Stimulated activated naive B cell treated with anti-CD40 and anti-IgM and Interleukin-4, amounts not matched to agents 10 μg/mL and 1 μg/mL and 100 μg/mL, for 72 hours (primary cell): ENCODE measurements at regions not wholly inside any gene's neighbourhood (a gene's known extent, or its start where the extent isn't known, plus 50 kb on each side); places are given as distances from the start of the nearest gene placed in this dataset.

ENCODE experiments used
- ATAC-seq, 2 donors: fragments of 150-1000 bp; cut with Tn5 transposase; replicated peaks; 2 replicates each; pipeline ENCODE4 v1.10.0; 2021; ENCODE audit warnings: moderate library complexity in 1 of 2
- DNase-seq: peaks from one replicate; pipeline ENCODE4 v3.0.0; 2021
- H3K27ac Mint-ChIP-seq: one replicate; pipeline ENCODE4 v1.8.0; 2022; ENCODE audit warnings: mild to moderate bottlenecking, mixed read lengths
- H3K27me3 Mint-ChIP-seq, 2 donors: one replicate each; pipeline ENCODE4 v1.8.0; 2022; ENCODE audit warnings: mixed read lengths in 2 of 2
- H3K36me3 Mint-ChIP-seq, 2 donors: one replicate each; pipeline ENCODE4 v1.8.0; 2022; ENCODE audit warnings: mixed read lengths in 2 of 2, mild to moderate bottlenecking in 1 of 2
- H3K4me1 Mint-ChIP-seq, 2 donors: one replicate each; pipeline ENCODE4 v1.8.0; 2022; ENCODE audit warnings: mixed read lengths in 2 of 2, mild to moderate bottlenecking in 1 of 2
- H3K4me3 Mint-ChIP-seq, 2 donors: one replicate each; pipeline ENCODE4 v1.8.0; 2022; ENCODE audit warnings: mild to moderate bottlenecking in 2 of 2, mixed read lengths in 2 of 2, moderate library complexity in 1 of 2
- H3K9me3 Mint-ChIP-seq, 2 donors: one replicate each; pipeline ENCODE4 v1.8.0; 2022; ENCODE audit warnings: mixed read lengths in 2 of 2, mild to moderate bottlenecking in 1 of 2

DNA sequence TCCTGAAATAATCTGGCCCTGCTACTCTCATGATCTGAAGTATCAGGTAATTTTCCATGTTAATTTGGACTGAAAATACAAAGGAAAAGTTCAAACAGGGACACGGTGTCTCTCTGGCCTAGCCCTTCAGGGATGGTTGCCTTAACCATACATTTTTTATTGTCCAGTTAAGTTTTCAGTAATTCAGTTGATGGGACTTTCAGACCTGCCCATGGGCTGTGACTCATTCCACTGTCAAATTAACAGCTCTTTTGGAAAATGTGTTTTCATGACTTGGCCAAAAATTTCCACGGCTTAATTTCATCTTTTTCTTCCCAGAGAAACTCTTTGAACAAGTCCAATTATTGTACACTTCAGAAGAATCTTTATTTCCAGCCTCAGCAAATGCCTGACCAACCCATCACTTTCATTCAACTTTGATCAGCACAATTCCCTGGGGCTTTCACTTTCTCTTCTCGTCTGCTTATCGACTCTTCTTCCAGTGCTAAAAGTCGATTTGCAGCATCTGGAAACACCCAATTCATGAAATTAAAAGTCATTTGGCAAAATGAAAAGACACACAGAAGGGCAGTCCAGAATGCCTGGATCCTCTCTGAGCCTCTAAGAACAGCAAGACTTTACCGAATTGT is 293.9 kb downstream of the RAB28 start:
- ATAC-seq: no peak
- DNase-seq: no peak
- no peak overlapping the region for H3K27ac Mint-ChIP-seq
- H3K36me3 Mint-ChIP-seq: peaks cover 3 to 10% of the 10 kb centered on the region in 2 donors
- no peaks in the 10 kb centered on the region for H3K4me1 Mint-ChIP-seq
- H3K27me3 Mint-ChIP-seq: no peaks in the 10 kb centered on the region
- H3K4me3 Mint-ChIP-seq: no peak overlapping the region
- H3K9me3 Mint-ChIP-seq: peaks cover 7 to 11% of the 10 kb centered on the region in 2 donors

DNA sequence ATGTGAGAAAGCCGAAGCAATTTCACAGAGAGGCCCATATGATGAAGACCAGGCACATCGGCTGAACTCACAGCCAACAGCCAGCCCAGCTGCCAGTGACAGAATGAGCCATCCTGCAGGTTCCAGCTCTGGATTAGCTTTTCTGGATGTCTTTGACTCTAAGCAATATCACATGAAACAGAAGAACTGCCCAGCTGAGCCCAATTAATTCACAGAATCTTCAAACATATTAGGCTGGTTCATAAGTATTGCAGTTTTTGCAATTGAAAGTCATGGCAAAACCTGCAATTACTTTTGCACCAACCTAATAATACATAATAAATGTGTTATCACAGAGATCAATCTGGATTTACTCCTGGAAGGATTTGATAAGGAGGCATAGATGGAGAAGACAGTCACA is 299.9 kb downstream of the RAB28 start:
- Mint-ChIP-seq H3K36me3 (no peaks in the 10 kb centered on the region), H3K4me3 (no peak overlapping the region), H3K27me3 (no peaks in the 10 kb centered on the region), H3K9me3 (peaks cover 0 to 6% of the 10 kb centered on the region in 2 donors), H3K4me1 (no peaks in the 10 kb centered on the region), H3K27ac (no peak overlapping the region)
- no peak for DNase-seq
- no peak for ATAC-seq

DNA sequence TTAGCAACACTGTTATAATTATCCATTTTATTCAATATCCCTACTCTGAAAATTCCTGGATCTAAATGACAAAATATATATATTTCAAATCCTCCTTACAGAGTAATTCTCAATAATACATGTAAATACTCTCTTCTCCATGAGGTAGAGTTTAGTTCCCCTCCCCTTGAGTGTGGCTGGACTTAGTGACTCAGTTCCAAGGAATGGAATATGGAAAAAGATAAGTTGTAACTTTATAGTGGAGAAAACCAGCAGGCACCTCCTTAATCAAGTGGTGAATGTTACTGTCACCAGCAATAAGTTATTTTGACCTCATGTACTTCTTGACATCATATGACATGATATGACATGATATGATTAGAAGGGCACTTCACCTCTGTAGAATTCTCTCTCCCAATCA is 302.0 kb downstream of the RAB28 start:
- no peak for DNase-seq
- H3K4me1 Mint-ChIP-seq: no peaks in the 10 kb centered on the region
- no peak for ATAC-seq
- H3K27ac Mint-ChIP-seq: no peak overlapping the region
- peaks cover 0 to 7% of the 10 kb centered on the region in 2 donors for H3K9me3 Mint-ChIP-seq
- no peak overlapping the region for H3K4me3 Mint-ChIP-seq
- no peaks in the 10 kb centered on the region for H3K27me3 Mint-ChIP-seq
- no peaks in the 10 kb centered on the region for H3K36me3 Mint-ChIP-seq

- peaks cover 0 to 7% of the 10 kb centered on the region in 2 donors for H3K9me3 Mint-ChIP-seq
- H3K27me3 Mint-ChIP-seq: no peaks in the 10 kb centered on the region
- no peaks in the 10 kb centered on the region for H3K4me1 Mint-ChIP-seq
- no peak overlapping the region for H3K4me3 Mint-ChIP-seq
- ATAC-seq: no peak
- no peaks in the 10 kb centered on the region for H3K36me3 Mint-ChIP-seq
- DNase-seq: no peak
- H3K27ac Mint-ChIP-seq: no peak overlapping the region
Measured at GRCh38 chr4:13181681-13182080, 302.5 kb downstream of the RAB28 start.

DNA sequence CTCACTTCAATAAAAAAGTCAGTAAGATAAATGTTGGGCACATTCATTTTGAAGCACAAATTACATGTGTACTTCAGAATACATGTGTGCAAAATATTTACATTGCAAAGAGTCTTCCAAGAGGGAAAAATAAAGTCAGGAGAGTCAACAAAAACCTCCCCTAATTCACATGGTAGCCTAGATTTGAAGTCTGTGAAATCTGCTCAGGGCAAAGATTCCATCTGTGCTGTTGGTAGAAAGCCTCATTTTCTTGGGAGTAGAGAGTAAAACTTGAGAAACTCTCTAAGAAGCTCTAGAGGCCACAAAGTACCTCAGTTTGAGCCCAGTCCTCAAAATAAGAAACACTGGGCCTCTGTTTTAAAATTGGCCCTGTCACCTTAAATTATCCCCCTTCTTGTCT is 303.4 kb downstream of the RAB28 start:
- ATAC-seq (no peak), DNase-seq (no peak)
- Mint-ChIP-seq H3K27me3 (no peaks in the 10 kb centered on the region), H3K4me3 (no peak overlapping the region), H3K4me1 (no peaks in the 10 kb centered on the region), H3K27ac (no peak overlapping the region), H3K9me3 (peaks cover 0 to 5% of the 10 kb centered on the region in 2 donors), H3K36me3 (no peaks in the 10 kb centered on the region)

GRCh38 chr4:13178621-13179020 is 305.5 kb downstream of the RAB28 start:
- H3K9me3 Mint-ChIP-seq: peaks cover 0 to 1% of the 10 kb centered on the region in 2 donors
- no peaks in the 10 kb centered on the region for H3K36me3 Mint-ChIP-seq
- DNase-seq: no peak
- ATAC-seq: no peak
- H3K27ac Mint-ChIP-seq: no peak overlapping the region
- H3K4me3 Mint-ChIP-seq: no peak overlapping the region
- H3K27me3 Mint-ChIP-seq: no peaks in the 10 kb centered on the region
- H3K4me1 Mint-ChIP-seq: no peaks in the 10 kb centered on the region

GRCh38 chr4:13176741-13177142 is 307.4 kb downstream of the RAB28 start:
- H3K9me3 Mint-ChIP-seq: peaks cover 0 to 1% of the 10 kb centered on the region in 2 donors
- ATAC-seq (no peak), DNase-seq (no peak)
- H3K27me3 Mint-ChIP-seq: no peaks in the 10 kb centered on the region
- H3K36me3 Mint-ChIP-seq: no peaks in the 10 kb centered on the region
- peaks cover 0 to 2% of the 10 kb centered on the region in 2 donors for H3K4me1 Mint-ChIP-seq
- H3K27ac Mint-ChIP-seq: no peak overlapping the region
- H3K4me3 Mint-ChIP-seq: no peak overlapping the region

DNA sequence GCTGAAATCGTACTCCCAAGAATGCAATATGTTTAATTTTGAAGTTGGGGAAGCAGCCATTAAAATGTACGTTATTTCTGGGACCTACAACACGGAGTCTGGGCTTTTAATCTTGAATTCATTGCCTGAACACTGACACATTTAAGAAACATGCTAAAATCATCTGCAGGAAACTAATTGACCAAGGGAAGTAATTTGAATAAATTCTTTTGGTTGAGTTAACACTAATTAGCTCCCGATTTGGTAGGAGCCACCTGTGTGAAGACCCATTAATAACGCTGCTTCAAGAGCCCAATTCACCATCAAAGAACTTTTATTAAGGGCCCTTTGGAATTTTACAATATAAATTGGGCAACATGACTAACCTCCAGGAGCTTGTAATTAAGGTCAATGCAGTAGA is 309.2 kb downstream of the RAB28 start:
- no peaks in the 10 kb centered on the region for H3K36me3 Mint-ChIP-seq
- peaks cover 0 to 3% of the 10 kb centered on the region in 2 donors for H3K9me3 Mint-ChIP-seq
- H3K27me3 Mint-ChIP-seq: no peaks in the 10 kb centered on the region
- no peak overlapping the region for H3K27ac Mint-ChIP-seq
- ATAC-seq (no peak), DNase-seq (no peak)
- H3K4me3 Mint-ChIP-seq: no peak overlapping the region
- H3K4me1 Mint-ChIP-seq: peaks cover 0 to 9% of the 10 kb centered on the region in 2 donors

DNA sequence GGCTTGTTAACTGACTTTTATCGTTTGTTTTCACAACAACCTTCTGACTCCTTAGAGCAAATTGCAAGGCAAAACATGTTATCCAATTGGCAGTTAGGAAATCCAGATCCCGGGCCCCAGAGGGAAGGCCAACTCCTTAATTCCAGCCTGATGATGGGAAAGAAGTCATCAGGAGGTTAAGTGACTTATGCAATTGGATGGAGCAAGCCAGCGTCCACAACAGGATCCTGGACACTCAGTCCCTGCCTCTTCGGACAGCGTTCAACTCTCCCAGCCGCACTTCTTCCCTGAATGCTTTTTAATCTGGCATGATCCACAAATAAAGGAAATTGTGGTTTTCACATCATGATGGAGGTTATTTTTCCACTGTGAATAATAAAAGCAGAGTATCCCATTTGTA is 310.1 kb downstream of the RAB28 start:
- Mint-ChIP-seq H3K4me3 (no peak overlapping the region), H3K36me3 (no peaks in the 10 kb centered on the region), H3K27me3 (no peaks in the 10 kb centered on the region)

GRCh38 chr4:13171292-13172057 is 312.7 kb downstream of the RAB28 start:
- ATAC-seq: peak; percentile 85 to 96
- Mint-ChIP-seq H3K27ac (no peak overlapping the region), H3K4me1 (peaks cover 0 to 9% of the 10 kb centered on the region in 2 donors), H3K4me3 (no peak overlapping the region), H3K27me3 (no peaks in the 10 kb centered on the region), H3K36me3 (peaks cover 0 to 2% of the 10 kb centered on the region in 2 donors), H3K9me3 (peaks cover 0 to 4% of the 10 kb centered on the region in 2 donors)
- no peak for DNase-seq

More for the DNA sequence above, 310.1 kb downstream of the RAB28 start:
- H3K9me3 Mint-ChIP-seq: peaks cover 0 to 3% of the 10 kb centered on the region in 2 donors
- peaks cover 0 to 9% of the 10 kb centered on the region in 2 donors for H3K4me1 Mint-ChIP-seq
- no peak for ATAC-seq
- no peak for DNase-seq
- no peak overlapping the region for H3K27ac Mint-ChIP-seq

GRCh38 chr4:13169731-13170525 is 314.2 kb downstream of the RAB28 start:
- H3K4me1 Mint-ChIP-seq: peaks cover 0 to 9% of the 10 kb centered on the region in 2 donors
- DNase-seq (no peak), ATAC-seq (no peak)
- no peak overlapping the region for H3K27ac Mint-ChIP-seq
- H3K4me3 Mint-ChIP-seq: no peak overlapping the region
- H3K36me3 Mint-ChIP-seq: peaks cover 0 to 2% of the 10 kb centered on the region in 2 donors
- no peaks in the 10 kb centered on the region for H3K27me3 Mint-ChIP-seq
- peaks cover 0 to 4% of the 10 kb centered on the region in 2 donors for H3K9me3 Mint-ChIP-seq

DNA sequence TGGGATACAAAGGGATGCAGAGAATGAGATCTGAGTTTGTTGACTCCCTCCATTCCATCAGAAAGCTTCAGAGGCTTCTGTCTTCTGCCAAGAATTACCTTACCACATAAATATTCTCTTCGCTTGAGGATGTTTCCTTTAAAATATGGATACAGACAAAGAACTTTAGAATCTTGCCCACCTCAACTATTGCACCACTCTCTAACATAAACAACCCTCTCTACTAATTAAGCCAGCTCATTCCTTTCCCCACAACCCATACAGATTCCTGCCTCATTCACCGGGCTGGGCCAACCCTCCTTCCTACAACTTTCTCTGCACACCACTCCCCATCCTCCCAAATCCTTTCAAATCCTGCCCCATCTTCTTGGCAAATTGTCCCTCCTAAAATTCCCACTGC is 315.8 kb downstream of the RAB28 start:
- peaks cover 0 to 9% of the 10 kb centered on the region in 2 donors for H3K4me1 Mint-ChIP-seq
- ATAC-seq (no peak), DNase-seq (no peak)
- no peaks in the 10 kb centered on the region for H3K27me3 Mint-ChIP-seq
- H3K27ac Mint-ChIP-seq: no peak overlapping the region
- H3K4me3 Mint-ChIP-seq: no peak overlapping the region
- H3K36me3 Mint-ChIP-seq: peaks cover 0 to 2% of the 10 kb centered on the region in 2 donors
- peaks cover 0 to 4% of the 10 kb centered on the region in 2 donors for H3K9me3 Mint-ChIP-seq

GRCh38 chr4:13166214-13166613 is 317.9 kb downstream of the RAB28 start:
- Mint-ChIP-seq H3K36me3 (peaks cover 0 to 2% of the 10 kb centered on the region in 2 donors), H3K4me1 (peaks cover 0 to under 1% of the 10 kb centered on the region in 2 donors), H3K27me3 (no peaks in the 10 kb centered on the region), H3K4me3 (no peak overlapping the region), H3K27ac (no peak overlapping the region), H3K9me3 (peaks cover 0 to 3% of the 10 kb centered on the region in 2 donors)
- no peak for ATAC-seq
- DNase-seq: no peak

DNA sequence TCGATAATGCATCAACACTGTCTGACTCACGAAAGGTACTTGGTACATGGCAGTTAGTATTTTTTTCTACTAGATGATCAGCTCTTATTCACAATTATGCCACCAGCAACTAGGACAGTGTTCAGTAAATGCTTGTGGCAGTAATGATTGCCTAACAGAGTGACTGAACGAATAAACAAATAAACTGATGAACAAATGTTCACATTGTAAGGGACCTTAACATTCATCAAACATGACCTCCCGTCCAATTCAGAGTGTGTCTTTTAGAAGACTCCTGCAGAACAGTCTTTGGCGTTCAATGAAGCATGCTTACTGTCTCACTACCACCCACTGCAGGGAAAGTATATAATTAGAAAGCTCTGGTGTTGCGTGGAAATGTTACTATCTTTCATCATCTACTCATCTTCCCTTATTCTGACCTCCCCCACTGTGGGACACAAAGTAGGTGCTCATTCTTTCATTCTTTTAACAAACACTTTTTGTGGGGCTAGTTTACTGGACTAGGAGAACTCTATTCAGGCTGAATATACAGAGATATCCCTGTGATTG is 319.3 kb downstream of the RAB28 start:
- Mint-ChIP-seq H3K9me3 (peaks cover 0 to 3% of the 10 kb centered on the region in 2 donors), H3K4me1 (no peaks in the 10 kb centered on the region), H3K27ac (no peak overlapping the region), H3K36me3 (peaks cover 0 to 2% of the 10 kb centered on the region in 2 donors), H3K4me3 (no peak overlapping the region), H3K27me3 (no peaks in the 10 kb centered on the region)
- DNase-seq (no peak), ATAC-seq (no peak)
